ENCODE measurements at regions not wholly inside any gene's neighbourhood (a gene's known extent, or its start where the extent isn't known, plus 50 kb on each side); places are given as distances from the start of the nearest gene placed in this dataset.

- H3K9me2 ChIP-seq (replicated peaks; ENCODE audit: insufficient read depth, low read length) = no peaks in the 10 kb centered on the region
- no peak overlapping the region for H3K4me2 ChIP-seq (ENCODE audit: low read depth, low read length, poor library complexity, severe bottlenecking)
- no peak overlapping the region for H3K9ac ChIP-seq (ENCODE audit: low read length)
- H3K4me3 ChIP-seq (ENCODE audit: insufficient read depth, low read length, poor library complexity, severe bottlenecking) = no peak overlapping the region
- no peaks in the 10 kb centered on the region for H4K20me1 ChIP-seq (ENCODE audit: low read depth, low read length)
- H3K79me2 ChIP-seq (ENCODE audit: insufficient read depth, low read length) = no peaks in the 10 kb centered on the region
- no peaks in the 10 kb centered on the region for H3K27me3 ChIP-seq (ENCODE audit: low read length)
- H3K36me3 ChIP-seq (ENCODE audit: low read length) = no peaks in the 10 kb centered on the region
- TF ChIP-seq, protein P1, sequence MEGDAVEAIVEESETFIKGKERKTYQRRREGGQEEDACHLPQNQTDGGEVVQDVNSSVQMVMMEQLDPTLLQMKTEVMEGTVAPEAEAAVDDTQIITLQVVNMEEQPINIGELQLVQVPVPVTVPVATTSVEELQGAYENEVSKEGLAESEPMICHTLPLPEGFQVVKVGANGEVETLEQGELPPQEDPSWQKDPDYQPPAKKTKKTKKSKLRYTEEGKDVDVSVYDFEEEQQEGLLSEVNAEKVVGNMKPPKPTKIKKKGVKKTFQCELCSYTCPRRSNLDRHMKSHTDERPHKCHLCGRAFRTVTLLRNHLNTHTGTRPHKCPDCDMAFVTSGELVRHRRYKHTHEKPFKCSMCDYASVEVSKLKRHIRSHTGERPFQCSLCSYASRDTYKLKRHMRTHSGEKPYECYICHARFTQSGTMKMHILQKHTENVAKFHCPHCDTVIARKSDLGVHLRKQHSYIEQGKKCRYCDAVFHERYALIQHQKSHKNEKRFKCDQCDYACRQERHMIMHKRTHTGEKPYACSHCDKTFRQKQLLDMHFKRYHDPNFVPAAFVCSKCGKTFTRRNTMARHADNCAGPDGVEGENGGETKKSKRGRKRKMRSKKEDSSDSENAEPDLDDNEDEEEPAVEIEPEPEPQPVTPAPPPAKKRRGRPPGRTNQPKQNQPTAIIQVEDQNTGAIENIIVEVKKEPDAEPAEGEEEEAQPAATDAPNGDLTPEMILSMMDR (IDR thresholded peaks at IDR 0.05; ENCODE audit: insufficient read depth, low read length, poor library complexity, severe bottlenecking) = no peak
- TF ChIP-seq EZH2phosphoT487 (conservative IDR thresholded peaks at IDR 0.05; ENCODE audit: low read length) = no peak
- no peaks in the 10 kb centered on the region for H3F3A ChIP-seq (ENCODE audit: insufficient read depth)
- H2AFZ ChIP-seq (ENCODE audit: low read depth, low read length, severe bottlenecking) = no peak overlapping the region
- H3K27ac ChIP-seq (ENCODE audit: low read depth, low read length) = no peak overlapping the region
- H3K9me3 ChIP-seq (ENCODE audit: insufficient read depth, low read length) = no peaks in the 10 kb centered on the region
Measured at GRCh38 chr6:105881608-105882007, 204.5 kb upstream of the PRDM1 start.

- TF ChIP-seq EZH2phosphoT487 (conservative IDR thresholded peaks at IDR 0.05; ENCODE audit: low read length) = no peak
- TF ChIP-seq, protein P1 (IDR thresholded peaks at IDR 0.05; ENCODE audit: insufficient read depth, low read length, poor library complexity, severe bottlenecking) = no peak
- Histone ChIP-seq H3K4me3 (ENCODE audit: insufficient read depth, low read length, poor library complexity, severe bottlenecking) (no peak overlapping the region), H3K27ac (ENCODE audit: low read depth, low read length) (no peak overlapping the region), H3K27me3 (ENCODE audit: low read length) (no peaks in the 10 kb centered on the region), H3K9me2 (replicated peaks; ENCODE audit: insufficient read depth, low read length) (no peaks in the 10 kb centered on the region), H3K36me3 (ENCODE audit: low read length) (no peaks in the 10 kb centered on the region), H3K4me2 (ENCODE audit: low read depth, low read length, poor library complexity, severe bottlenecking) (no peak overlapping the region), H3F3A (ENCODE audit: insufficient read depth) (no peaks in the 10 kb centered on the region), H2AFZ (ENCODE audit: low read depth, low read length, severe bottlenecking) (no peak overlapping the region), H3K9ac (ENCODE audit: low read length) (no peak overlapping the region), H3K79me2 (ENCODE audit: insufficient read depth, low read length) (no peaks in the 10 kb centered on the region), H3K9me3 (ENCODE audit: insufficient read depth, low read length) (no peaks in the 10 kb centered on the region), H4K20me1 (ENCODE audit: low read depth, low read length) (no peaks in the 10 kb centered on the region)
Measured at GRCh38 chr6:105880030-105880492, 206.1 kb upstream of the PRDM1 start.

DNA sequence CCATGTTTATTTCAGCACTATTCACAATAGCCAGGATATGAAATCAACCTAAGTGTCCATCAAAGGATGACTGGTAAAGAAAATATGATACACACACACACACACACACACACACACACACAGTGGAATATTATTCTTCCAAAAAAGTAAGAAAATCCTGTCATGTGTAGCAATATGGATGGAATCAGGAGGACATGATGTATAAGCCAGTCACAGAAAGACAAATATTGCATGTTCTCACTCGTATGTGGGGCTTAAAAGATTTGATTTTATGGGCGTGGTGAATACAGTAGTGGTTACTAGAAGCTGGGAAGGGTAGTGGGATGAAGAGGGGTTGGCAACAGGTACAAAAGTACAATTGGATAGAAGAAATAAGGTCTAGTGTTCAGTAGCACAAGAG, 207.0 kb upstream of the PRDM1 start:
- H3K9me3 ChIP-seq (ENCODE audit: insufficient read depth, low read length) = no peaks in the 10 kb centered on the region
- no peaks in the 10 kb centered on the region for H3F3A ChIP-seq (ENCODE audit: insufficient read depth)
- no peaks in the 10 kb centered on the region for H4K20me1 ChIP-seq (ENCODE audit: low read depth, low read length)
- no peaks in the 10 kb centered on the region for H3K27me3 ChIP-seq (ENCODE audit: low read length)
- no peak for TF ChIP-seq EZH2phosphoT487 (conservative IDR thresholded peaks at IDR 0.05; ENCODE audit: low read length)
- TF ChIP-seq, protein P1 (IDR thresholded peaks at IDR 0.05; ENCODE audit: insufficient read depth, low read length, poor library complexity, severe bottlenecking) = no peak
- H3K4me3 ChIP-seq (ENCODE audit: insufficient read depth, low read length, poor library complexity, severe bottlenecking) = no peak overlapping the region
- H3K36me3 ChIP-seq (ENCODE audit: low read length) = no peaks in the 10 kb centered on the region
- H3K79me2 ChIP-seq (ENCODE audit: insufficient read depth, low read length) = no peaks in the 10 kb centered on the region
- no peak overlapping the region for H2AFZ ChIP-seq (ENCODE audit: low read depth, low read length, severe bottlenecking)
- H3K4me2 ChIP-seq (ENCODE audit: low read depth, low read length, poor library complexity, severe bottlenecking) = no peak overlapping the region
- no peaks in the 10 kb centered on the region for H3K9me2 ChIP-seq (replicated peaks; ENCODE audit: insufficient read depth, low read length)
- H3K27ac ChIP-seq (ENCODE audit: low read depth, low read length) = no peak overlapping the region
- no peak overlapping the region for H3K9ac ChIP-seq (ENCODE audit: low read length)
